Vagina (tissue), 2 donors: ENCODE measurements at regions not wholly inside any gene's neighbourhood (a gene's known extent, or its start where the extent isn't known, plus 50 kb on each side); places are given as distances from the start of the nearest gene placed in this dataset.

Experiments
- POLR2AphosphoS5 ChIP-seq, 2 donors: sonication (generic); formaldehyde crosslinking; IDR thresholded peaks; one replicate each; pipeline ENCODE4 v1.9.0; 2017; ENCODE audit warnings: antibody characterized with exemption in 2 of 2, mild to moderate bottlenecking in 2 of 2, low read depth in 1 of 2; ENCODE audit not compliant: insufficient read depth in 1 of 2
- TF ChIP-seq, protein P1 (sequence below), 3 experiments: fragments of 450-650 bp in 2 of 3; fragments of 200-600 bp in 1 of 3; sonication (generic) in 1 of 3; IDR thresholded peaks; one replicate each; pipeline ENCODE4 v1.5.1; 2017 to 2019; ENCODE audit warnings: antibody characterized with exemption in 3 of 3, mild to moderate bottlenecking in 2 of 3, moderate library complexity in 2 of 3

DNA sequence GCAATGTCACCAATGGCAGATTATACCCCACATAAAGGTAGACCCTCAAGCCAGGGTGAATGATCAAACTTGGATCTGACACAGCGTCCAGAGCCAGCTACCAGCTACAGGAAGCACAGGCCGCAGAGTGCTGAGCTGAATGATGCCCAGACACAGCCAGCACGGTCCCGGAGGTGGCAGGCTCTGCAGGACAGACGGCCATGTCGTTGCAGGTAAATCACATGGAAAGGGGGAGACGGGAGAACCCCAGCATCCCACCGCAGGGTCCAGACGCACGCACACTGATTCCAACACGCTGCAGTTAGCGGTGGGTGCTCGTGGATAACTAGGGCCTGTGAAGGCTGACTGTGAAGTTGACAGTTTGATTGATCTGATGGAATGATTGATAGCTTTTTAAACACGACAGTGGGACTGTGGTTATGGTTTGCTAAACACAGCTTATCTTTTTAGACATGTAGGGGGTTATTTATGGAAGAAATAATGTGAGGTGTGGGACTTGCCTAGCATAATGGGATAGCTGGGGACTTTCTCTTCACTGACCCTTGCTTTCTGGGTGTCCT lies 228.5 kb downstream of the ERMARD start:
- no peak for TF ChIP-seq POLR2AphosphoS5 (IDR thresholded peaks at IDR 0.05; ENCODE audit: insufficient read depth in 1 of 2, low read depth in 1 of 2)
- TF ChIP-seq, protein P1, sequence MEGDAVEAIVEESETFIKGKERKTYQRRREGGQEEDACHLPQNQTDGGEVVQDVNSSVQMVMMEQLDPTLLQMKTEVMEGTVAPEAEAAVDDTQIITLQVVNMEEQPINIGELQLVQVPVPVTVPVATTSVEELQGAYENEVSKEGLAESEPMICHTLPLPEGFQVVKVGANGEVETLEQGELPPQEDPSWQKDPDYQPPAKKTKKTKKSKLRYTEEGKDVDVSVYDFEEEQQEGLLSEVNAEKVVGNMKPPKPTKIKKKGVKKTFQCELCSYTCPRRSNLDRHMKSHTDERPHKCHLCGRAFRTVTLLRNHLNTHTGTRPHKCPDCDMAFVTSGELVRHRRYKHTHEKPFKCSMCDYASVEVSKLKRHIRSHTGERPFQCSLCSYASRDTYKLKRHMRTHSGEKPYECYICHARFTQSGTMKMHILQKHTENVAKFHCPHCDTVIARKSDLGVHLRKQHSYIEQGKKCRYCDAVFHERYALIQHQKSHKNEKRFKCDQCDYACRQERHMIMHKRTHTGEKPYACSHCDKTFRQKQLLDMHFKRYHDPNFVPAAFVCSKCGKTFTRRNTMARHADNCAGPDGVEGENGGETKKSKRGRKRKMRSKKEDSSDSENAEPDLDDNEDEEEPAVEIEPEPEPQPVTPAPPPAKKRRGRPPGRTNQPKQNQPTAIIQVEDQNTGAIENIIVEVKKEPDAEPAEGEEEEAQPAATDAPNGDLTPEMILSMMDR (IDR thresholded peaks at IDR 0.05): no peak
